ENCODE measurements at regions not wholly inside any gene's neighbourhood (a gene's known extent, or its start where the extent isn't known, plus 50 kb on each side); places are given as distances from the start of the nearest gene placed in this dataset.

DNA sequence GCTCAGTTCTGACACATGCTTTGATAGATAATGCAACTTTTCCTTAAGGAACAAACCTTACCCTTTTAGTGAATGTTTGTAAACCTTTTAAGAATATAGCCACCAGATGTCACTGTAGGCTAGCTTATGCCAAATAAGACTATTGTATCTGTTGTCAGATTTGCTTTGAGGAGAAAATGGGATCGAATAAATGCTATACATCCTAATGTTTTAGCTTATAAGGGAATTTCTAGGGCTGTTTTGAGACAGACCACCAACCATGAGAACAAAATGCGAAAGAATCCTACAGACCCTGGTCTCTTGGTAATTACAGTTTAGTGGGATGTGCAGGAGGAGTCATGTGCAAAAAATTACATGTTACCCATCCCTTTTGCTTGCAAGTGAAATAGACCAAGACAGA is 127.6 kb upstream of the NMUR2 start:
- TF ChIP-seq, protein P1, sequence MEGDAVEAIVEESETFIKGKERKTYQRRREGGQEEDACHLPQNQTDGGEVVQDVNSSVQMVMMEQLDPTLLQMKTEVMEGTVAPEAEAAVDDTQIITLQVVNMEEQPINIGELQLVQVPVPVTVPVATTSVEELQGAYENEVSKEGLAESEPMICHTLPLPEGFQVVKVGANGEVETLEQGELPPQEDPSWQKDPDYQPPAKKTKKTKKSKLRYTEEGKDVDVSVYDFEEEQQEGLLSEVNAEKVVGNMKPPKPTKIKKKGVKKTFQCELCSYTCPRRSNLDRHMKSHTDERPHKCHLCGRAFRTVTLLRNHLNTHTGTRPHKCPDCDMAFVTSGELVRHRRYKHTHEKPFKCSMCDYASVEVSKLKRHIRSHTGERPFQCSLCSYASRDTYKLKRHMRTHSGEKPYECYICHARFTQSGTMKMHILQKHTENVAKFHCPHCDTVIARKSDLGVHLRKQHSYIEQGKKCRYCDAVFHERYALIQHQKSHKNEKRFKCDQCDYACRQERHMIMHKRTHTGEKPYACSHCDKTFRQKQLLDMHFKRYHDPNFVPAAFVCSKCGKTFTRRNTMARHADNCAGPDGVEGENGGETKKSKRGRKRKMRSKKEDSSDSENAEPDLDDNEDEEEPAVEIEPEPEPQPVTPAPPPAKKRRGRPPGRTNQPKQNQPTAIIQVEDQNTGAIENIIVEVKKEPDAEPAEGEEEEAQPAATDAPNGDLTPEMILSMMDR (IDR thresholded peaks at IDR 0.05): peak in 1 of 2 donors; percentile 24
- no peak for TF ChIP-seq POLR2A (IDR thresholded peaks at IDR 0.05)
